HG02642 (cell line): ENCODE measurements at regions not wholly inside any gene's neighbourhood (a gene's known extent, or its start where the extent isn't known, plus 50 kb on each side); places are given as distances from the start of the nearest gene placed in this dataset.
A peak's percentile ranks its signal among the peaks of the same experiment; 100 is the strongest.
"Not testable (repeated sequence)": the region's sequence is repeated elsewhere in the genome, so short reads cannot be mapped to it uniquely, and the experiment has no call there.

Source experiments
- ATAC-seq: cut with Tn5 transposase; IDR thresholded peaks from one replicate; pipeline ENCODE4 v1.9.1; 2021; ENCODE audit warnings: mild to moderate bottlenecking; ENCODE audit not compliant: unreplicated experiment, poor library complexity

GRCh38 chr6:11387707-11388430 is 149.7 kb upstream of the TMEM170B start:
- ATAC-seq = no peak

GRCh38 chr6:11386726-11387125 is 150.8 kb upstream of the TMEM170B start:
- ATAC-seq = no peak

GRCh38 chr6:11386323-11386722 is 151.2 kb upstream of the TMEM170B start:
- peak; percentile 64 for ATAC-seq

- no peak for ATAC-seq
These were observed 152.3 kb upstream of the NEDD9 start for GRCh38 chr6:11384531-11385309.

- peak; percentile 83 for ATAC-seq
These were observed 149.5 kb upstream of the NEDD9 start for GRCh38 chr6:11381801-11382513.

- no peak for ATAC-seq
These were observed 148.7 kb upstream of the NEDD9 start for GRCh38 chr6:11380969-11381744.

- no peak for ATAC-seq
These were observed 148.1 kb upstream of the NEDD9 start for GRCh38 chr6:11380549-11380948.

- no peak for ATAC-seq
These were observed 147.3 kb upstream of the NEDD9 start for GRCh38 chr6:11379805-11380204.

- ATAC-seq = no peak
These were observed 146.2 kb upstream of the NEDD9 start for GRCh38 chr6:11378639-11379038.

GRCh38 chr6:11374036-11375010 is 141.9 kb upstream of the NEDD9 start:
- peak; percentile 94 for ATAC-seq

GRCh38 chr6:11373208-11373607 is 140.7 kb upstream of the NEDD9 start:
- no peak for ATAC-seq

GRCh38 chr6:11372186-11372790 is 139.8 kb upstream of the NEDD9 start:
- not testable (repeated sequence) for ATAC-seq

- no peak for ATAC-seq
These were observed 137.9 kb upstream of the NEDD9 start for GRCh38 chr6:11370191-11371018.

GRCh38 chr6:11368760-11369159 is 136.3 kb upstream of the NEDD9 start:
- ATAC-seq = no peak

- ATAC-seq = no peak
These were observed 135.8 kb upstream of the NEDD9 start for GRCh38 chr6:11368264-11368663.

GRCh38 chr6:11367638-11368199 is 135.3 kb upstream of the NEDD9 start:
- no peak for ATAC-seq

- ATAC-seq = no peak
These were observed 134.6 kb upstream of the NEDD9 start for GRCh38 chr6:11366934-11367637.
